A549 (cell line): ENCODE measurements at regions not wholly inside any gene's neighbourhood (a gene's known extent, or its start where the extent isn't known, plus 50 kb on each side); places are given as distances from the start of the nearest gene placed in this dataset.
A peak's percentile ranks its signal among the peaks of the same experiment; 100 is the strongest.

Experiments used
- ATAC-seq, 2 experiments: fragments of 200-7000 bp in 1 of 2; fragments of >200 bp in 1 of 2; cut with Nextera tagmentation in 1 of 2; cut with Tn5 transposase in 1 of 2; 3 replicates each; pipeline versions ENCODE4 v1.8.0 to v1.9.1; 2018 to 2020; ENCODE audit warnings: mild to moderate bottlenecking in 1 of 2, moderate library complexity in 1 of 2
- CTCF ChIA-PET: fragments of 300-600 bp; sonication (Branson Sonifier 250); formaldehyde crosslinking; extraction: SDS; loops from one replicate; lab custom pipeline; 2021; ENCODE audit warnings: antibody characterized with exemption, inconsistent platforms; lab: Yijun Ruan, JAX
- POLR2A ChIA-PET: fragments of 350-600 bp; formaldehyde crosslinking; extraction: SDS; loops from one replicate; lab custom pipeline; 2021; ENCODE audit warnings: antibody characterized with exemption, inconsistent platforms; lab: Yijun Ruan, JAX
- DNase-seq, 2 experiments: peaks; one replicate each; pipeline versions ENCODE4 v3.0.0 to v3.0.0-alpha.2; 2011 to 2016; ENCODE audit warnings: low read depth in 1 of 2, low spot score in 1 of 2
- FAIRE-seq: peaks from 2 replicates; lab custom pipeline; 2011; peaks lifted over from hg19 to GRCh38; lab: Jason Lieb, UNC
- H3K27ac ChIP-seq, 2 experiments: fragments of >200 bp; sonication (Bioruptor Twin); formaldehyde crosslinking; 3 replicates each; pipeline ENCODE4 v1.5.1; 2016 to 2017
- H3K4me1 ChIP-seq: fragments of >200 bp; sonication (Bioruptor Twin); formaldehyde crosslinking; 3 replicates; pipeline ENCODE4 v1.6.1; 2016
- H3K4me2 ChIP-seq: fragments of >200 bp; sonication (Bioruptor Twin); formaldehyde crosslinking; 3 replicates; pipeline ENCODE4 v1.6.1; 2016
- H3K4me3 ChIP-seq: fragments of >200 bp; sonication (Bioruptor Twin); formaldehyde crosslinking; 3 replicates; pipeline ENCODE4 v1.5.1; 2016
- H3K9me3 ChIP-seq: fragments of >200 bp; sonication (Bioruptor Twin); formaldehyde crosslinking; 3 replicates; pipeline ENCODE4 v1.6.1; 2016
- ATOH8 ChIP-seq: fragments of 250-450 bp; sonication (Bioruptor Pico); IDR thresholded peaks from 2 replicates; pipeline ENCODE4 v1.5.0; 2020; ENCODE audit warnings: low read depth, mild to moderate bottlenecking, moderate library complexity
- CBX2 ChIP-seq: fragments of 200-600 bp; sonication (generic); IDR thresholded peaks from 2 replicates; pipeline ENCODE4 v1.6.1; 2016; ENCODE audit warnings: low read depth, mild to moderate bottlenecking, borderline replicate concordance
- CBX8 ChIP-seq: fragments of 200-600 bp; sonication (generic); IDR thresholded peaks from 2 replicates; pipeline ENCODE4 v1.6.1; 2016
- CEBPB ChIP-seq, 2 experiments: fragments of >200 bp in 1 of 2; sonication (Bioruptor Twin) in 1 of 2; formaldehyde crosslinking in 1 of 2; IDR thresholded peaks; 2 replicates each; pipeline ENCODE4 v1.6.1; 2012 to 2016
- CHD2 ChIP-seq: fragments of 150-350 bp; IDR thresholded peaks from 2 replicates; pipeline ENCODE4 v1.6.1; 2014; ENCODE audit warnings: low read length; ENCODE audit not compliant: partially characterized antibody
- ELK1 ChIP-seq: fragments of 150-350 bp; IDR thresholded peaks from 2 replicates; pipeline ENCODE4 v1.6.1; 2014; ENCODE audit warnings: low read depth, mild to moderate bottlenecking, low read length
- EP300 ChIP-seq, 2 experiments: fragments of >200 bp; sonication (Bioruptor Twin); formaldehyde crosslinking; IDR thresholded peaks; 2 replicates in 1 of 2; 3 replicates in 1 of 2; pipeline ENCODE4 v1.6.1; 2016 to 2017
- ESRRA ChIP-seq: fragments of 150-350 bp; IDR thresholded peaks from 2 replicates; pipeline ENCODE4 v1.6.1; 2014; ENCODE audit warnings: mild to moderate bottlenecking, low read length, borderline replicate concordance
- FOSL2 ChIP-seq, 2 experiments: fragments of 450-650 bp in 1 of 2; fragments of >200 bp in 1 of 2; sonication (Bioruptor Twin) in 1 of 2; formaldehyde crosslinking; IDR thresholded peaks; 2 replicates each; pipeline versions ENCODE4 v1.5.0 to v1.6.1; 2016 to 2020; ENCODE audit warnings: mild to moderate bottlenecking in 1 of 2, moderate library complexity in 1 of 2
- HES2 ChIP-seq: fragments of >200 bp; sonication (Bioruptor Twin); formaldehyde crosslinking; IDR thresholded peaks from 2 replicates; pipeline ENCODE4 v1.6.1; 2016
- HMGXB4 ChIP-seq: fragments of 250-450 bp; sonication (Bioruptor Pico); IDR thresholded peaks from 2 replicates; pipeline ENCODE4 v1.5.0; 2021; ENCODE audit warnings: mild to moderate bottlenecking, moderate library complexity, borderline replicate concordance
- HOXA7 ChIP-seq: fragments of 250-450 bp; sonication (Bioruptor Pico); IDR thresholded peaks from 2 replicates; pipeline ENCODE4 v1.5.0; 2020; ENCODE audit warnings: mild to moderate bottlenecking, moderate library complexity
- HOXB13 ChIP-seq: fragments of 250-450 bp; sonication (Bioruptor Pico); IDR thresholded peaks from 2 replicates; pipeline ENCODE4 v1.5.0; 2020; ENCODE audit warnings: low read depth, mild to moderate bottlenecking, moderate library complexity
- KDM1A ChIP-seq: fragments of 200-600 bp; sonication (generic); IDR thresholded peaks from 2 replicates; pipeline ENCODE4 v1.6.1; 2016; ENCODE audit warnings: low read depth, mild to moderate bottlenecking
- MAFK ChIP-seq: fragments of 450-650 bp; IDR thresholded peaks from 2 replicates; pipeline ENCODE4 v1.6.1; 2014; ENCODE audit not compliant: partially characterized antibody
- MYC ChIP-seq: IDR thresholded peaks from 2 replicates; pipeline ENCODE4 v1.6.1; 2012; ENCODE audit warnings: mild to moderate bottlenecking, inconsistent platforms, low read length, improper control_type of control experiment, borderline replicate concordance
- NPAS2 ChIP-seq: fragments of 250-450 bp; sonication (Bioruptor Pico); IDR thresholded peaks from 2 replicates; pipeline ENCODE4 v1.8.0; 2022; ENCODE audit warnings: mild to moderate bottlenecking, moderate library complexity, borderline replicate concordance
- NR3C1 ChIP-seq: fragments of >200 bp; sonication (Bioruptor Twin); formaldehyde crosslinking; IDR thresholded peaks from 3 replicates; pipeline ENCODE4 v1.6.1; 2017
- POLR2A ChIP-seq: IDR thresholded peaks from 2 replicates; pipeline ENCODE4 v1.6.1; 2012; ENCODE audit warnings: mild to moderate bottlenecking, low read length
- POLR2AphosphoS2 ChIP-seq: conservative IDR thresholded peaks from 2 replicates; pipeline ENCODE4 v1.6.1; 2012; ENCODE audit warnings: low read length, improper control_type of control experiment, inconsistent platforms
- RAD21 ChIP-seq, 2 experiments: fragments of >200 bp in 1 of 2; sonication (Bioruptor Twin) in 1 of 2; formaldehyde crosslinking in 1 of 2; IDR thresholded peaks in 1 of 2; conservative IDR thresholded peaks in 1 of 2; 2 replicates in 1 of 2; 3 replicates in 1 of 2; pipeline ENCODE4 v1.6.1; 2012 to 2018; ENCODE audit warnings: inconsistent platforms in 1 of 2
- RARB ChIP-seq: fragments of 250-450 bp; sonication (Bioruptor Pico); IDR thresholded peaks from 2 replicates; pipeline ENCODE4 v1.8.0; 2021; ENCODE audit warnings: mild to moderate bottlenecking, moderate library complexity
- RCOR1 ChIP-seq: fragments of 150-350 bp; IDR thresholded peaks from 2 replicates; pipeline ENCODE4 v1.6.1; 2014; ENCODE audit warnings: antibody characterized with exemption, low read length, low read depth
- REST ChIP-seq: fragments of 200-600 bp; sonication (generic); IDR thresholded peaks from 2 replicates; pipeline ENCODE4 v1.6.1; 2016; ENCODE audit warnings: antibody characterized with exemption, mild to moderate bottlenecking, moderate library complexity
- RFX5 ChIP-seq: fragments of 450-650 bp; IDR thresholded peaks from 2 replicates; pipeline ENCODE4 v1.7.1; 2014; ENCODE audit warnings: antibody characterized with exemption, mild to moderate bottlenecking, moderate library complexity
- RNF2 ChIP-seq: fragments of 200-600 bp; sonication (generic); IDR thresholded peaks from 2 replicates; pipeline ENCODE4 v1.6.1; 2016; ENCODE audit warnings: low read depth, mild to moderate bottlenecking, antibody characterized with exemption, moderate library complexity, borderline replicate concordance
- SREBF2 ChIP-seq: fragments of 450-650 bp; IDR thresholded peaks from 2 replicates; pipeline ENCODE4 v1.6.1; 2014; ENCODE audit warnings: mild to moderate bottlenecking, moderate library complexity
- USF2 ChIP-seq: fragments of 450-650 bp; IDR thresholded peaks from 2 replicates; pipeline ENCODE4 v1.6.1; 2014; ENCODE audit warnings: antibody characterized with exemption
- ZSCAN20 ChIP-seq: fragments of 250-450 bp; sonication (Bioruptor Pico); IDR thresholded peaks from 2 replicates; pipeline ENCODE4 v1.8.0; 2022; ENCODE audit warnings: mild to moderate bottlenecking, moderate library complexity
- WGBS: methylation state at CpG from one replicate; pipeline ENCODE4 v1.1.6; 2017; ENCODE audit errors: missing lambda C conversion rate; 5-methylcytosine and 5-hydroxymethylcytosine counted together

- no peak for DNase-seq
- Histone ChIP-seq H3K4me3 (no peak overlapping the region), H3K27ac (no peak overlapping the region), H3K9me3 (no peaks in the 10 kb centered on the region), H3K4me2 (no peak overlapping the region), H3K4me1 (no peaks in the 10 kb centered on the region)
- peak; percentile 70 for FAIRE-seq
- ChIA-PET POLR2A (no interaction called here), CTCF (no interaction called here)
- 18% methylated on average over 2 of the region's 2 CpGs for WGBS
- ATAC-seq, result no peak
- TF ChIP-seq RARB (CRISPR knock-in tag) (no peak), HMGXB4 (CRISPR knock-in tag) (no peak), HOXB13 (CRISPR knock-in tag) (no peak), POLR2AphosphoS2 (no peak), ELK1 (no peak), CEBPB (IDR thresholded peaks at IDR 0.05) (no peak), CBX2 (no peak), CBX8 (no peak), MAFK (no peak), NPAS2 (CRISPR knock-in tag) (no peak), RCOR1 (no peak), HES2 (no peak), FOSL2 (IDR thresholded peaks at IDR 0.05) (no peak), FOSL2 (CRISPR knock-in tag; IDR thresholded peaks at IDR 0.05) (no peak), MYC (no peak), HOXA7 (no peak), EP300 (IDR thresholded peaks at IDR 0.05) (no peak), USF2 (no peak)
Observed at GRCh38 chr7:142671506-142671905, 77.8 kb upstream of the PRSS1 start.

- Histone ChIP-seq H3K9me3 (no peaks in the 10 kb centered on the region), H3K4me1 (no peaks in the 10 kb centered on the region), H3K4me3 (no peak overlapping the region), H3K27ac (no peak overlapping the region), H3K4me2 (no peak overlapping the region)
- 0% methylated on average over 1 of the region's 1 CpG for WGBS
- FAIRE-seq (no peak), DNase-seq (no peak), ATAC-seq (no peak; a peak in 1 of 6 replicates)
- TF ChIP-seq ESRRA (no peak), POLR2A (no peak), ATOH8 (no peak), RNF2 (no peak), SREBF2 (no peak), KDM1A (no peak), CHD2 (no peak), HOXB13 (CRISPR knock-in tag) (no peak), RFX5 (no peak), ZSCAN20 (CRISPR knock-in tag) (no peak), EP300 (IDR thresholded peaks at IDR 0.05) (no peak), RAD21 (conservative IDR thresholded peaks at IDR 0.05 in 1 of 2, IDR thresholded peaks at IDR 0.05 in 1 of 2) (no peak), NR3C1 (no peak), CEBPB (IDR thresholded peaks at IDR 0.05) (no peak), REST (no peak)
- ChIA-PET POLR2A (no interaction called here), CTCF (no interaction called here)
Observed at GRCh38 chr7:142670511-142670910, 78.8 kb upstream of the PRSS1 start.
